Sigmoid colon (tissue), 4 donors: ENCODE measurements at regions not wholly inside any gene's neighbourhood (a gene's known extent, or its start where the extent isn't known, plus 50 kb on each side); places are given as distances from the start of the nearest gene placed in this dataset.
"Not testable (repeated sequence)": the region's sequence is repeated elsewhere in the genome, so short reads cannot be mapped to it uniquely, and the experiment has no call there.

ENCODE experiments used
- CTCF ChIP-seq, 4 experiments: fragments of 450-650 bp in 3 of 4; fragments of 200-600 bp in 1 of 4; IDR thresholded peaks; one replicate each; pipeline ENCODE4 v1.5.1; 2016 to 2019; ENCODE audit warnings: antibody characterized with exemption in 4 of 4, mild to moderate bottlenecking in 3 of 4, moderate library complexity in 2 of 4
- EP300 ChIP-seq, 4 donors: sonication (generic); formaldehyde crosslinking; IDR thresholded peaks; one replicate each; pipeline ENCODE4 v1.6.1; 2017; ENCODE audit warnings: antibody characterized with exemption in 4 of 4
- POLR2AphosphoS5 ChIP-seq, 4 donors: sonication (generic); formaldehyde crosslinking; IDR thresholded peaks; one replicate each; pipeline ENCODE4 v1.6.1; 2017; ENCODE audit warnings: antibody characterized with exemption in 4 of 4

GRCh38 chr17:15830221-15830620, 98.1 kb downstream of the TBC1D26 start:
- TF ChIP-seq CTCF, POLR2AphosphoS5, EP300 (IDR thresholded peaks at IDR 0.05): not testable (repeated sequence)
